ENCODE measurements at regions not wholly inside any gene's neighbourhood (a gene's known extent, or its start where the extent isn't known, plus 50 kb on each side); places are given as distances from the start of the nearest gene placed in this dataset.

DNA sequence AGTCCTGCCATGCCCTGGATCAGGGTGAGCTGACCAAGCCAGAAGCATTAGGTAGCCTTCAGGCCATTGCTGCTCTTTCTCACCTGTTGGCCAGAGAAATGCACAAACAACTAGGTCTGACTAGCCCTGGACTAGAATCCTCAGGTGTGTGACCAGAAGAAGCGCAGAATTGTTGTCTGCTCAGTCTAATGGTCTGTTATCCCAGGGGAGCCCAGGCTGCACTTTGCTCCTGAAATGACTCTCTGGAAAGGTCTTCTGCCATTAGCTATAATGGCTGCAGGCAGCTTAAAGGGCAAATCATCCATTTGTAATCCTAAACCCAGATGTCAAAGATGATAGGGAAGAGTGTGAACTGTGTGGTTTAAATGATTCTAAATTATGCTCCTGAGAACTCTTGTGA is 246.1 kb downstream of the NFKBIZ start:
- H3K27me3 ChIP-seq (ENCODE audit: insufficient read depth, low read depth, severe bottlenecking), result no peaks in the 10 kb centered on the region
- no peak overlapping the region for H3K4me3 ChIP-seq (ENCODE audit: low read depth, low read length)
- DNase-seq, result peak; percentile 49
- H3K9me3 ChIP-seq (ENCODE audit: severe bottlenecking), result no peaks in the 10 kb centered on the region
- no peak overlapping the region for H3K27ac ChIP-seq
- TF ChIP-seq, protein P1, sequence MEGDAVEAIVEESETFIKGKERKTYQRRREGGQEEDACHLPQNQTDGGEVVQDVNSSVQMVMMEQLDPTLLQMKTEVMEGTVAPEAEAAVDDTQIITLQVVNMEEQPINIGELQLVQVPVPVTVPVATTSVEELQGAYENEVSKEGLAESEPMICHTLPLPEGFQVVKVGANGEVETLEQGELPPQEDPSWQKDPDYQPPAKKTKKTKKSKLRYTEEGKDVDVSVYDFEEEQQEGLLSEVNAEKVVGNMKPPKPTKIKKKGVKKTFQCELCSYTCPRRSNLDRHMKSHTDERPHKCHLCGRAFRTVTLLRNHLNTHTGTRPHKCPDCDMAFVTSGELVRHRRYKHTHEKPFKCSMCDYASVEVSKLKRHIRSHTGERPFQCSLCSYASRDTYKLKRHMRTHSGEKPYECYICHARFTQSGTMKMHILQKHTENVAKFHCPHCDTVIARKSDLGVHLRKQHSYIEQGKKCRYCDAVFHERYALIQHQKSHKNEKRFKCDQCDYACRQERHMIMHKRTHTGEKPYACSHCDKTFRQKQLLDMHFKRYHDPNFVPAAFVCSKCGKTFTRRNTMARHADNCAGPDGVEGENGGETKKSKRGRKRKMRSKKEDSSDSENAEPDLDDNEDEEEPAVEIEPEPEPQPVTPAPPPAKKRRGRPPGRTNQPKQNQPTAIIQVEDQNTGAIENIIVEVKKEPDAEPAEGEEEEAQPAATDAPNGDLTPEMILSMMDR (IDR thresholded peaks at IDR 0.05; ENCODE audit: low read depth, low read length), result no peak
- H3K36me3 ChIP-seq, result no peaks in the 10 kb centered on the region

DNA sequence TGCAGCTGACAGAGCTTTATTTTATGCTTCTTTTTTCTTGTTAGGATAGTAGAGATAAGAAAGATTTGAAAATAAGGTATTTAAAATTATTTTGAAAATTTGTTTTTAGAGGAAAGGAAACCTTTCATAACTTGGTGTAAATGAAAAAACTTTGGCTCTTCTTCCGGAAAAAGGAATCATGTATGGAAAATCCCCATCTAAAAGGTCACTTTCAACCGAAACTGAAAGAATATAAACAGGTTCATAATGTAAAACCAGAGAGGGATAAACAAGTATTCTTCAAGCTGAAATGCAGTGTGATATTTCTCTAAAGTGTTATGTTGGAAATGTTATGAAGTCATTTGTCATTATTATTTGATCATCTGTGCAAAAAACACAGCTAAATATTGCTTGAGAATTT is 246.8 kb downstream of the NFKBIZ start:
- Histone ChIP-seq H3K4me3 (ENCODE audit: low read depth, low read length) (no peak overlapping the region), H3K27me3 (ENCODE audit: insufficient read depth, low read depth, severe bottlenecking) (no peaks in the 10 kb centered on the region), H3K27ac (no peak overlapping the region), H3K9me3 (ENCODE audit: severe bottlenecking) (no peaks in the 10 kb centered on the region), H3K36me3 (no peaks in the 10 kb centered on the region)
- TF ChIP-seq, protein P1 (IDR thresholded peaks at IDR 0.05; ENCODE audit: low read depth, low read length), result no peak
- no peak for DNase-seq

- no peak overlapping the region for H3K27ac ChIP-seq
- no peak overlapping the region for H3K4me3 ChIP-seq (ENCODE audit: low read depth, low read length)
- H3K36me3 ChIP-seq, result no peaks in the 10 kb centered on the region
- no peak for DNase-seq
- TF ChIP-seq, protein P1 (IDR thresholded peaks at IDR 0.05; ENCODE audit: low read depth, low read length), result no peak
- H3K27me3 ChIP-seq (ENCODE audit: insufficient read depth, low read depth, severe bottlenecking), result no peaks in the 10 kb centered on the region
- no peaks in the 10 kb centered on the region for H3K9me3 ChIP-seq (ENCODE audit: severe bottlenecking)
Measured at GRCh38 chr3:102098130-102098885, 249.0 kb downstream of the NFKBIZ start.

DNA sequence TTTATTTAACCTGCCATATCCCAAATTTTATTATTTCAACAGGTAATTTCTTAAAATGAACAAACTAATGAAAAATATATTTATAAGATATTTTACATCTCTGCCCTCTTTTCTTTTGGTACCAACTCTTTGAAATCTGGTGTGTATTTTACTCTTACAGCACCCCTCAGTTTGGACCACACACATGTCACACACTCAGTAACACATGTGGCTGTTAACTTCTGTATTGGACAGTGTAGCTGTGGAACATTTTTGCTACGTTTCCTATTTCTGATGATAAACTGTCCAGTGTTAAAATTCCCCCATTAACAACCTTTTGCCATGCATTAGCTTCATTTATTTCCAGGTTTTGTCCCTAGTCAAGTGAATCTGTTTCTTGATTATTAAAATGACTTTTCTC is 250.6 kb downstream of the NFKBIZ start:
- Histone ChIP-seq H3K4me3 (ENCODE audit: low read depth, low read length) (no peak overlapping the region), H3K9me3 (ENCODE audit: severe bottlenecking) (no peaks in the 10 kb centered on the region), H3K27me3 (ENCODE audit: insufficient read depth, low read depth, severe bottlenecking) (no peaks in the 10 kb centered on the region), H3K27ac (no peak overlapping the region), H3K36me3 (no peaks in the 10 kb centered on the region)
- no peak for DNase-seq
- TF ChIP-seq, protein P1 (IDR thresholded peaks at IDR 0.05; ENCODE audit: low read depth, low read length), result no peak

DNA sequence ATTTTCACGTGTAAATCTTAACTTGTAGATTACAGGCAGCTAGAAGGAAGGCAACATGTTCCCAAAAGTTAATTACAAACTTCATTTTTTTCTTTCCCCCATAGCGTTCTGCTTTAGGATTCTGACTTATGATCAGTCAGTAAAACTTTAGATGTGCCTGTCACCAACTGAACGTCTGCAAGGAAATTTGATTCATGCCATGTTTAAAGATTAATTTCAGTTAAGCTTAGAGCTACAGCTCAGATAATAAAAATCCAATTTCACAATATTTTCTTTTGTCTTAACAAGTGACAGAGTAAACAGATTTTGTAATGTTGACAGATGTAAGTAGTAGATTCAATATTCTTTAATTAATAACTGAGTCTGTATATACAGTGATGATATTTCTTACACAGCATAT is 253.1 kb downstream of the NFKBIZ start:
- Histone ChIP-seq H3K9me3 (ENCODE audit: severe bottlenecking) (no peaks in the 10 kb centered on the region), H3K27me3 (ENCODE audit: insufficient read depth, low read depth, severe bottlenecking) (no peaks in the 10 kb centered on the region), H3K36me3 (no peaks in the 10 kb centered on the region), H3K27ac (no peak overlapping the region), H3K4me3 (ENCODE audit: low read depth, low read length) (no peak overlapping the region)
- TF ChIP-seq, protein P1 (IDR thresholded peaks at IDR 0.05; ENCODE audit: low read depth, low read length), result no peak
- no peak for DNase-seq

DNA sequence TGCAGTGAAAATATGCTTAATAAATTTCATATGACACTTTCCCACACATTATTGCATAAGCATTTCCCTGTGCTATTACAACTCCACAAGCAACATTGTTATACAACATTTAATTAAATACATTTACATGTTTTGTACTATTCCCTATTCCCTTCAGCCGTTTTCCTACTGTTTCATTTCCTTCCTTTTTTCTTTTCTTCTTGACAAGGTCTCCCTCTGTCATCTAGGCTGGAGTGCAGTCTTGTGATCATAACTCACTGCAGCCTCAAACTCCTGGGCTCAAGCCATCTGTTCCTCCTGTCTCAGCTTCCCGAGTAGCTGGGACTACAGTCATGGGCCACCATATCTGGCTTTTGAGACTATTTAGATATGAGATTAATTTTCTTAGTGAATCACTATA is 254.7 kb downstream of the NFKBIZ start:
- no peak for DNase-seq
- Histone ChIP-seq H3K4me3 (ENCODE audit: low read depth, low read length) (no peak overlapping the region), H3K36me3 (no peaks in the 10 kb centered on the region), H3K27me3 (ENCODE audit: insufficient read depth, low read depth, severe bottlenecking) (no peaks in the 10 kb centered on the region), H3K9me3 (ENCODE audit: severe bottlenecking) (no peaks in the 10 kb centered on the region), H3K27ac (no peak overlapping the region)
- TF ChIP-seq, protein P1 (IDR thresholded peaks at IDR 0.05; ENCODE audit: low read depth, low read length), result no peak
